ENCODE measurements at regions not wholly inside any gene's neighbourhood (a gene's known extent, or its start where the extent isn't known, plus 50 kb on each side); places are given as distances from the start of the nearest gene placed in this dataset.

DNA sequence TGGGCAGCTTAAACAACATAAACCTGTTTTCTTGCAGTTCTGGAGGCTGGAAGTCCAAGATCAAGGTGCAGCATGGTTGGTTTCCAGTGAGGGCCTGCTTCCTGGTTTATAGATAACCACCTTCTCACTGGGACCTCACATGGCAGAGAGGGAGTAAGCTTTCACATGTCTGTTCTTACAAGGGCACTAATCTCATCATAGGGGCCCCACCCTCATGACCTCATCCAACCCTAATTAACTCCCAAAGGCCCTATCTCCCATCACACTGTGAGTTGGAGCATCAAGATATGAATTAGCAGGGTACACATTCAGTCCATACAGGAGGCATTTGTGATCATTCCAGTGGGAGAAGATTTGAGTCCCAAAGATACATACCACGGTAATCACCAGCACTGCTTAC is 50.5 kb upstream of the GRIN2A start:
- Histone ChIP-seq H3K4me3 (no peak overlapping the region), H4K20me1 (replicated peaks; ENCODE audit: insufficient read depth) (no peaks in the 10 kb centered on the region), H3K4me2 (no peak overlapping the region), H3F3A (replicated peaks; ENCODE audit: low read depth) (no peaks in the 10 kb centered on the region), H3K27ac (ENCODE audit: low read depth) (no peak overlapping the region), H3K27me3 (ENCODE audit: insufficient read depth) (no peaks in the 10 kb centered on the region), H3K9me2 (ENCODE audit: insufficient read depth) (no peaks in the 10 kb centered on the region), H3K79me2 (replicated peaks; ENCODE audit: insufficient read depth) (no peaks in the 10 kb centered on the region), H3K4me1 (ENCODE audit: insufficient read depth) (no peaks in the 10 kb centered on the region), H2AFZ (no peak overlapping the region), H3K36me3 (ENCODE audit: insufficient read depth) (no peaks in the 10 kb centered on the region)
- H3K9me3 Mint-ChIP-seq = peaks cover 24% of the 10 kb centered on the region
- H3K4me3 Mint-ChIP-seq = no peak overlapping the region
- peaks cover 4% of the 10 kb centered on the region for H3K27me3 Mint-ChIP-seq (ENCODE audit: insufficient read depth, low read depth, poor library complexity)
- DNase-seq (ENCODE audit: low spot score) (no peak), ATAC-seq (no peak)
- H3K36me3 Mint-ChIP-seq (ENCODE audit: low read depth) = no peaks in the 10 kb centered on the region; the same call in 2 of the 3 replicates
- no peak overlapping the region for H3K27ac Mint-ChIP-seq
- no peak for TF ChIP-seq JUNB (IDR thresholded peaks at IDR 0.05; ENCODE audit: unreplicated experiment)
- TF ChIP-seq, protein P1, sequence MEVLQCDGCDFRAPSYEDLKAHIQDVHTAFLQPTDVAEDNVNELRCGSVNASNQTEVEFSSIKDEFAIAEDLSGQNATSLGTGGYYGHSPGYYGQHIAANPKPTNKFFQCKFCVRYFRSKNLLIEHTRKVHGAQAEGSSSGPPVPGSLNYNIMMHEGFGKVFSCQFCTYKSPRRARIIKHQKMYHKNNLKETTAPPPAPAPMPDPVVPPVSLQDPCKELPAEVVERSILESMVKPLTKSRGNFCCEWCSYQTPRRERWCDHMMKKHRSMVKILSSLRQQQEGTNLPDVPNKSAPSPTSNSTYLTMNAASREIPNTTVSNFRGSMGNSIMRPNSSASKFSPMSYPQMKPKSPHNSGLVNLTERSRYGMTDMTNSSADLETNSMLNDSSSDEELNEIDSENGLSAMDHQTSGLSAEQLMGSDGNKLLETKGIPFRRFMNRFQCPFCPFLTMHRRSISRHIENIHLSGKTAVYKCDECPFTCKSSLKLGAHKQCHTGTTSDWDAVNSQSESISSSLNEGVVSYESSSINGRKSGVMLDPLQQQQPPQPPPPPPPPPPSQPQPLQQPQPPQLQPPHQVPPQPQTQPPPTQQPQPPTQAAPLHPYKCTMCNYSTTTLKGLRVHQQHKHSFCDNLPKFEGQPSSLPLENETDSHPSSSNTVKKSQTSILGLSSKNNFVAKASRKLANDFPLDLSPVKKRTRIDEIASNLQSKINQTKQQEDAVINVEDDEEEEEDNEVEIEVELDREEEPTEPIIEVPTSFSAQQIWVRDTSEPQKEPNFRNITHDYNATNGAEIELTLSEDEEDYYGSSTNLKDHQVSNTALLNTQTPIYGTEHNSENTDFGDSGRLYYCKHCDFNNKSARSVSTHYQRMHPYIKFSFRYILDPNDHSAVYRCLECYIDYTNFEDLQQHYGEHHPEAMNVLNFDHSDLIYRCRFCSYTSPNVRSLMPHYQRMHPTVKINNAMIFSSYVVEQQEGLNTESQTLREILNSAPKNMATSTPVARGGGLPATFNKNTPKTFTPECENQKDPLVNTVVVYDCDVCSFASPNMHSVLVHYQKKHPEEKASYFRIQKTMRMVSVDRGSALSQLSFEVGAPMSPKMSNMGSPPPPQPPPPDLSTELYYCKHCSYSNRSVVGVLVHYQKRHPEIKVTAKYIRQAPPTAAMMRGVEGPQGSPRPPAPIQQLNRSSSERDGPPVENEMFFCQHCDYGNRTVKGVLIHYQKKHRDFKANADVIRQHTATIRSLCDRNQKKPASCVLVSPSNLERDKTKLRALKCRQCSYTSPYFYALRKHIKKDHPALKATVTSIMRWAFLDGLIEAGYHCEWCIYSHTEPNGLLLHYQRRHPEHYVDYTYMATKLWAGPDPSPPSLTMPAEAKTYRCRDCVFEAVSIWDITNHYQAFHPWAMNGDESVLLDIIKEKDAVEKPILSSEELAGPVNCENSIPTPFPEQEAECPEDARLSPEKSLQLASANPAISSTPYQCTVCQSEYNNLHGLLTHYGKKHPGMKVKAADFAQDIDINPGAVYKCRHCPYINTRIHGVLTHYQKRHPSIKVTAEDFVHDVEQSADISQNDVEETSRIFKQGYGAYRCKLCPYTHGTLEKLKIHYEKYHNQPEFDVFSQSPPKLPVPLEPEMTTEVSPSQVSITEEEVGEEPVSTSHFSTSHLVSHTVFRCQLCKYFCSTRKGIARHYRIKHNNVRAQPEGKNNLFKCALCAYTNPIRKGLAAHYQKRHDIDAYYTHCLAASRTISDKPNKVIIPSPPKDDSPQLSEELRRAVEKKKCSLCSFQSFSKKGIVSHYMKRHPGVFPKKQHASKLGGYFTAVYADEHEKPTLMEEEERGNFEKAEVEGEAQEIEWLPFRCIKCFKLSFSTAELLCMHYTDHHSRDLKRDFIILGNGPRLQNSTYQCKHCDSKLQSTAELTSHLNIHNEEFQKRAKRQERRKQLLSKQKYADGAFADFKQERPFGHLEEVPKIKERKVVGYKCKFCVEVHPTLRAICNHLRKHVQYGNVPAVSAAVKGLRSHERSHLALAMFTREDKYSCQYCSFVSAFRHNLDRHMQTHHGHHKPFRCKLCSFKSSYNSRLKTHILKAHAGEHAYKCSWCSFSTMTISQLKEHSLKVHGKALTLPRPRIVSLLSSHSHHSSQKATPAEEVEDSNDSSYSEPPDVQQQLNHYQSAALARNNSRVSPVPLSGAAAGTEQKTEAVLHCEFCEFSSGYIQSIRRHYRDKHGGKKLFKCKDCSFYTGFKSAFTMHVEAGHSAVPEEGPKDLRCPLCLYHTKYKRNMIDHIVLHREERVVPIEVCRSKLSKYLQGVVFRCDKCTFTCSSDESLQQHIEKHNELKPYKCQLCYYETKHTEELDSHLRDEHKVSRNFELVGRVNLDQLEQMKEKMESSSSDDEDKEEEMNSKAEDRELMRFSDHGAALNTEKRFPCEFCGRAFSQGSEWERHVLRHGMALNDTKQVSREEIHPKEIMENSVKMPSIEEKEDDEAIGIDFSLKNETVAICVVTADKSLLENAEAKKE (CRISPR knock-in tag; IDR thresholded peaks at IDR 0.05) = no peak
- no peak for TF ChIP-seq EZH2phosphoT487 (IDR thresholded peaks at IDR 0.05; ENCODE audit: unreplicated experiment)
- TF ChIP-seq, protein P2, sequence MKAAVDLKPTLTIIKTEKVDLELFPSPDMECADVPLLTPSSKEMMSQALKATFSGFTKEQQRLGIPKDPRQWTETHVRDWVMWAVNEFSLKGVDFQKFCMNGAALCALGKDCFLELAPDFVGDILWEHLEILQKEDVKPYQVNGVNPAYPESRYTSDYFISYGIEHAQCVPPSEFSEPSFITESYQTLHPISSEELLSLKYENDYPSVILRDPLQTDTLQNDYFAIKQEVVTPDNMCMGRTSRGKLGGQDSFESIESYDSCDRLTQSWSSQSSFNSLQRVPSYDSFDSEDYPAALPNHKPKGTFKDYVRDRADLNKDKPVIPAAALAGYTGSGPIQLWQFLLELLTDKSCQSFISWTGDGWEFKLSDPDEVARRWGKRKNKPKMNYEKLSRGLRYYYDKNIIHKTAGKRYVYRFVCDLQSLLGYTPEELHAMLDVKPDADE (IDR thresholded peaks at IDR 0.05) = no peak
- no peak for TF ChIP-seq STAT1 (IDR thresholded peaks at IDR 0.05; ENCODE audit: unreplicated experiment)
- TF ChIP-seq, protein P3, sequence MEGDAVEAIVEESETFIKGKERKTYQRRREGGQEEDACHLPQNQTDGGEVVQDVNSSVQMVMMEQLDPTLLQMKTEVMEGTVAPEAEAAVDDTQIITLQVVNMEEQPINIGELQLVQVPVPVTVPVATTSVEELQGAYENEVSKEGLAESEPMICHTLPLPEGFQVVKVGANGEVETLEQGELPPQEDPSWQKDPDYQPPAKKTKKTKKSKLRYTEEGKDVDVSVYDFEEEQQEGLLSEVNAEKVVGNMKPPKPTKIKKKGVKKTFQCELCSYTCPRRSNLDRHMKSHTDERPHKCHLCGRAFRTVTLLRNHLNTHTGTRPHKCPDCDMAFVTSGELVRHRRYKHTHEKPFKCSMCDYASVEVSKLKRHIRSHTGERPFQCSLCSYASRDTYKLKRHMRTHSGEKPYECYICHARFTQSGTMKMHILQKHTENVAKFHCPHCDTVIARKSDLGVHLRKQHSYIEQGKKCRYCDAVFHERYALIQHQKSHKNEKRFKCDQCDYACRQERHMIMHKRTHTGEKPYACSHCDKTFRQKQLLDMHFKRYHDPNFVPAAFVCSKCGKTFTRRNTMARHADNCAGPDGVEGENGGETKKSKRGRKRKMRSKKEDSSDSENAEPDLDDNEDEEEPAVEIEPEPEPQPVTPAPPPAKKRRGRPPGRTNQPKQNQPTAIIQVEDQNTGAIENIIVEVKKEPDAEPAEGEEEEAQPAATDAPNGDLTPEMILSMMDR (conservative IDR thresholded peaks at IDR 0.05; ENCODE audit: low read depth in 2 of 2) = no peak
- TF ChIP-seq NANOG (IDR thresholded peaks at IDR 0.05; ENCODE audit: borderline replicate concordance) = no peak
- no peak for TF ChIP-seq POLR2AphosphoS5 (IDR thresholded peaks at IDR 0.05; ENCODE audit: low read depth)
- no peak for TF ChIP-seq ZNF331 (CRISPR knock-in tag; IDR thresholded peaks at IDR 0.05; ENCODE audit: low read depth)
- no peak for TF ChIP-seq CREB1 (CRISPR knock-in tag; IDR thresholded peaks at IDR 0.05; ENCODE audit: low read depth)
- TF ChIP-seq ZNF114 (CRISPR knock-in tag; IDR thresholded peaks at IDR 0.05) = no peak
- TF ChIP-seq, protein P4, sequence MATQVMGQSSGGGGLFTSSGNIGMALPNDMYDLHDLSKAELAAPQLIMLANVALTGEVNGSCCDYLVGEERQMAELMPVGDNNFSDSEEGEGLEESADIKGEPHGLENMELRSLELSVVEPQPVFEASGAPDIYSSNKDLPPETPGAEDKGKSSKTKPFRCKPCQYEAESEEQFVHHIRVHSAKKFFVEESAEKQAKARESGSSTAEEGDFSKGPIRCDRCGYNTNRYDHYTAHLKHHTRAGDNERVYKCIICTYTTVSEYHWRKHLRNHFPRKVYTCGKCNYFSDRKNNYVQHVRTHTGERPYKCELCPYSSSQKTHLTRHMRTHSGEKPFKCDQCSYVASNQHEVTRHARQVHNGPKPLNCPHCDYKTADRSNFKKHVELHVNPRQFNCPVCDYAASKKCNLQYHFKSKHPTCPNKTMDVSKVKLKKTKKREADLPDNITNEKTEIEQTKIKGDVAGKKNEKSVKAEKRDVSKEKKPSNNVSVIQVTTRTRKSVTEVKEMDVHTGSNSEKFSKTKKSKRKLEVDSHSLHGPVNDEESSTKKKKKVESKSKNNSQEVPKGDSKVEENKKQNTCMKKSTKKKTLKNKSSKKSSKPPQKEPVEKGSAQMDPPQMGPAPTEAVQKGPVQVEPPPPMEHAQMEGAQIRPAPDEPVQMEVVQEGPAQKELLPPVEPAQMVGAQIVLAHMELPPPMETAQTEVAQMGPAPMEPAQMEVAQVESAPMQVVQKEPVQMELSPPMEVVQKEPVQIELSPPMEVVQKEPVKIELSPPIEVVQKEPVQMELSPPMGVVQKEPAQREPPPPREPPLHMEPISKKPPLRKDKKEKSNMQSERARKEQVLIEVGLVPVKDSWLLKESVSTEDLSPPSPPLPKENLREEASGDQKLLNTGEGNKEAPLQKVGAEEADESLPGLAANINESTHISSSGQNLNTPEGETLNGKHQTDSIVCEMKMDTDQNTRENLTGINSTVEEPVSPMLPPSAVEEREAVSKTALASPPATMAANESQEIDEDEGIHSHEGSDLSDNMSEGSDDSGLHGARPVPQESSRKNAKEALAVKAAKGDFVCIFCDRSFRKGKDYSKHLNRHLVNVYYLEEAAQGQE (IDR thresholded peaks at IDR 0.05; ENCODE audit: unreplicated experiment) = no peak
- TF ChIP-seq EZH2 (IDR thresholded peaks at IDR 0.05; ENCODE audit: low read depth, unreplicated experiment) = no peak
- no peaks in the 10 kb centered on the region for H3K4me1 Mint-ChIP-seq

Measured in GM23338 (cell line).